GM19351 (cell line): ENCODE measurements at regions not wholly inside any gene's neighbourhood (a gene's known extent, or its start where the extent isn't known, plus 50 kb on each side); places are given as distances from the start of the nearest gene placed in this dataset.
"Not testable (repeated sequence)": the region's sequence is repeated elsewhere in the genome, so short reads cannot be mapped to it uniquely, and the experiment has no call there.

Experiments used
- ATAC-seq: cut with Tn5 transposase; IDR thresholded peaks from one replicate; pipeline ENCODE4 v1.9.1; 2021; ENCODE audit warnings: mild to moderate bottlenecking, moderate library complexity; ENCODE audit not compliant: unreplicated experiment

DNA sequence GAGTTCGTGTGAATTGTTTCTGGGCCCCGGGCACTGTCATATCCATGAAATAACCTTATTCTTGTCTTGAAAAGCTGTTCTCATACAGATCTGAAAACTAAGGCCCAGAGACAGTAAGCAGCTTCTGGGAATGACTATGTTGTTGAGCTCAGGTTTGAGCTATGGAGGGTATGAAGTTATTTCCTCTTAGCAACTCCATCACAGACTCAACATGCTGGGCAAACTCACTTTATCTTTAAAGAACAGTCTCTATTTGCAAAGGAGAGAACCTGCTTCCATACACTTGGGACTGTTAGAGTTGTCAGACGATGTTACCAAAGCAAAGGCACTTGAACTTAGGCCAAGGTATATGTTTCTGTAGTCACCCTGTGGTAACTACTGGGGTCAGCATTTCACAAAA is 90.0 kb downstream of the GPR88 start:
- no peak for ATAC-seq

DNA sequence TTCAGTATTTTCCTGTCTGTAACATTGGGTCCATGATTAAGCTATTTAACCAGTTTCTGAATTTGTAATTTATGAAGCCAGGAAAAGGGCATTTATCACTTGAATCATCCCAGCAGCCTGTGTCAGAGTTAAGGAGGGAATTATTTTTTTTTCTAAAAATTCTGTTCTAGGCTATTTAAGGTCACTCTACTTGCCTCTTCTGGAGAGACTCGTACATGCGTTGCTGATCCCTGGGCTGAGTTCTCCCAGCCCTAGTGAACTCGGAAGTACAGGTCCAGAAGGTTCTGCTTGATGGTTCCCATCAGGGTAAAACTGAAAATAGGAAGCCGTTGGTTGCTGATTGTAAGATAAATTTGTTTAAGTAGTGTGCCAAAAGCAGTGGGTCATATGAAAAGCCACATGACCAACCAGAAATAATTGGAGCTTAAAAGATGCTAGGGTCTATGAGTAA is 90.7 kb downstream of the GPR88 start:
- no peak for ATAC-seq

DNA sequence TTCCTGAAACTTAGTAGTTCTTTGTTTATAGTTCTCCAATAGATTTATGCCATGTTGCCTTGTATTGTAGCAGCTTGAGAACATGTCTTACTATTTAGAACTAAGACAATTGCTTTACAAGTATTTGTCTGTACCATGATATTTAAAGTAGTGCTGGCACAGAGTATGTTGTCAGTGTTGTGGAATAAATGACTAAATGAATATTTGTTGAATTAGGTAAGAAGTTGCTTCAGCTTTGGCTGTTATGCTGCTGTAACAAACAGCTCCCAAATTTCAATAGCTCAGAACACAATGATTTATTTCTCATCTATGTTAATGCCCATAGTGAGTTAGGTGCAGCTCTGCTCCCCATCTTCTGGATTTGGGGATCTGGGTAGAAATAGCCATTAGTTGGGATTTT is 90.2 kb upstream of the VCAM1 start:
- ATAC-seq = no peak

DNA sequence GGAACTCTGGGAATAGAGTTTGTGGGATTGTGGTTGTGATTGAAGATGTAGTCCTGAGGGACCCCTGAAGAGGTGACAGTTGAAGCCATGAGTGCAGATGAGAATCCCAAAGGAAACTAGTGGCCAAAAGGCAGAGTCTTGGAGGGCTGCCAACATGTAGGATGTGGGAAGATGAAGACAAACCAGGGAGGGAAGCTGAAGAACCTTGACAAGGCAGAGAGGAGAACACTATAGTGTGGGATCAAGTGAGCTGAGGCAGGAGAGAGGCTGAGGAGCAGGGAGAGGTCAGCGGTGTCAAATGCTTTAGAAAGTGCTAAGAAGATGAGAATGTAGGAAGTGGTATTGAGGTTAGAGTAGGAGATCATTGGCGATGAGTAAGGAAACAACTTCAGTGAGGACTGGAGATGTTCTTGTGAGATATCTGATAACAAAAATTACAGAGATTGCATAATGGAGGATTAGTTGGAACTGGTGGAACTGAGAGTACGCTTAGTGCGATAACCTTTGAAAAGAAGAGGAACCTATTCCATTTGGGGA is 88.5 kb upstream of the VCAM1 start:
- ATAC-seq = no peak

DNA sequence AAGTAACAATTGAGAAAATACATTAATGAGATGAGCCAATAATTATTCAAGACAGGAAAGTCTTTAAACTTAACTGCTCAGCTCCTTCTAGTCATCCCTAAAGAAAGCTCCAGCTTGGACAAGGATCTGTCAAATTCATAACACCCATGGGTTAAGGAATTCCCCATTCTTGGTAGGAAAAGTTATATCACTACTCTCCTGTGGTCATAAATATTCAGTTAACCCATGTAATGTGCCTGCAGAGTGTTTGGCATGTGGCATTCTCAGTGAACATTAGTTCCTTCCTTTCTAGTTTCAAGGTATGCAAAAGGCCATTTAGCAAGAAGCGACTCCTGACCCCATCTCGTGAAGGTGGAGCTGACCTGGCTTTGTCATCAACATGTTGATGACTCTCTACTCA is 76.7 kb upstream of the VCAM1 start:
- ATAC-seq = no peak

DNA sequence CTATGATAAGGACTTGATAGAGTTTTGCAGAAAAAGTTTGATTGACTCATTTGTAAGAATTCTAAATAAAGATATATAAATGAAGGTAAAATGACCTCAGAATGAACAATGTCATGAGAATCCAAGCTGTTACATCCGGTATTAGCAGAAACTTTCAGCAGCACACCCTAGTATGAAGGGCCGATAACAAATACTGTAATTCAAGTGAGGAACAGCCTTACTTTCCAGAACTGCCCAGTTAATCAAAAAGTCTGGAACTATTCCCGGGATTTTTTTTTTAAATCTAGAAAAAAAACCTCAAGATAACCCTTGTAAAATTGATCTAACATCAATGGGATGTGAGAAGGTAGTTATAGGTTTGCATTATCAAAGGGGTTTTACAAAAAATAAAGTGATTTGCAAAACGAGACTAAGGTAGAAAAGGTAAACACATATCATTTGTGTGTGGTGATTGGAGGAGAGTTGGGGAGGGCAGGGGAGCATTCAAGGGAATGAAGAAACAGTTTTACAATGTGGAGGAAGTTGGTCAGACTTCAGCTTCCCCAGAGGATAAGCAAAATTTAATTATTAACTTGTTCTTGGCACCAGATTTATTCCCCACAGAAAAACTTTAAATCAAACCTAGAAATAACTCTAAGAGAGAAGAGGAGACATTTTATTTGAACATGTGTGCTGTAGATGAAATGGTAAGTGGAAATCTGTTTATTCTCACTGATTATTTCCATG is 75.9 kb upstream of the VCAM1 start:
- no peak for ATAC-seq

DNA sequence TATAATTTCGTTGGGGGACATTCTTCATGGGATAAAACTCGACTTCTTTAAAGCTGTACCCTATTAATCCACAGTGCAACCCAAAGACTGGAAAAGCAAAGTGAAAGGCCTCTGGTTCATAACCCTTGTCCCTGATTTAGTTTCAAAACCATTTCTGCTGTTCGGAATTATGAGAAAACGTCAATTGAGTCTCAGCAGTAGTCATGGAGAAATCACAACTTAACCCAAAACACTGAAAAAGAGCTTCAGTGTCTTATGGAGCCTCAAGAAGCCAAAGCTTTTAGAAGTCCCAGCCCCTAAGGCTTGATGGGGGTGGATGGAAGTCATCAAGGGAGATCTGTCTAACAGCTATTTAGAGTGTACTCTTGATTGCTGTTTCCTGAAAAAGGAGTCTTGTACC is 73.5 kb upstream of the VCAM1 start:
- no peak for ATAC-seq

DNA sequence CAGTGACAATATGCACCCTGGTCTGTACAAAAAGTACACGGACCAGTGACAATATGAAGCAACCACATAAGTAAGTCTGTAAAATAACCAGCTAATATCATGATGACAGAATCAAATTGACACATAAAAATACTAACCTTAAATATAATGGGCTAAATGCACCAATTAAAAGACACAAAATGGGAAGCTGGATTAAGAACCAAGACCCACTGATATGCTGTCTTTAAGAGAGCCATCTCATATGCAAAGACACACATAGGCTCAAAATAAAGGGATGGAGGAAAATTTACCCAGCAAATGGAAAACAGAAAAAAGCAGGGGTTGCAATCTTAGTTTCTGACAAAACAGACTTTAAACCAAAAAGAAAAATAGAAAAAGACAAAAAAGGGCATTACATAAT is 70.4 kb upstream of the VCAM1 start:
- ATAC-seq = no peak

DNA sequence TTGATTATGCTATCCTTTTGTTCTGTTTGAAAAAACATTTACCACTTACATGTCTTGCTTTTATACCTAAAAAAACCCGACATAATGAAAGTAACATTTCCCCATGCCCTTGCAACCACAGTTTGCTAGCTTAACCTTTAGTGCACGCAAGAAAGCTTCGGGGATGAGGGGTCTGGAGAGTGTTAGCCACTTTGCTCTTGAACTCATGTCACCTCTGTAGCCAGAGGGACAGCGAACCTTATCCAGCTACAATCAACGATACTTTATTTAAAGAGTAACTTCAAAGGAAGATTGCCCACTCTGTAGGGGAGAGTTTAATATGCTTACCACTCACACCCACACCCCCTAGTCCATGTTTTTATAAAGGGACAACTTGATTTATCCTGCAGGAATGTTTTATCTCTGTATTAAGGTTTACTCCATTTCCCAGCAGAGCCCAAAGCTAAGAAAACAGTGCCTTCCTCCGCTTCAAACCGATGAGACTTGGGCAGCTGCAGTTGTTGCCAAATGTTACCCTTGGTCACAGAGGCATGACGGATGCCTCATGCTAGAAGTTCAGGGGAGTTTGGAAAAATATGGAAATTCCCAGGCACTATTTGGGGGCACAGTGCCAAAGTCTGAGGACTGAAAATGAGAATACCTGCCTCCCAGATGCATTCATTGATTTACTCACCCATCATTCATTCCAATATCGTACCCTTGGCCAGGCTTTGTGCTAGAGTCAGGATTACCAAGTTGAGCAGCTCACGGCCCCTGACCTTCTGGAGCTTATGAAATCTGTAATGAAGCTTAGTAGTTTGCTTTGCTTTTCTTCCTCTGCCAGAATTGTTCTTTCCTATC is 61.4 kb upstream of the VCAM1 start:
- no peak for ATAC-seq

DNA sequence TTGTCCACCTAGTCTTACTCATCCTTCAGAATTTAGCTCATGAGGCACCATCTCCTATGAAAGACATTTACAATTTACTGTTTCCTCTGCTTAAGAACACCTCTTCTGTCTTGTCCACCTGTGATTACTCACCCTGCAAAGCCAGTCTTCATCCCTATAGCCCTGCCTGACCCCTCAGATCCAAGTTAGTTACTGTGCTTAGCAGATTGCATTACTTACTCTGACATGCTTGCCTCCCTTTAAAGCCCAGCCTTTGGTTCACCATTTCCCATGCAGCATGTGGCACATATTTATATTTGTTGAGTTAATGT is 60.9 kb upstream of the VCAM1 start:
- ATAC-seq = no peak

DNA sequence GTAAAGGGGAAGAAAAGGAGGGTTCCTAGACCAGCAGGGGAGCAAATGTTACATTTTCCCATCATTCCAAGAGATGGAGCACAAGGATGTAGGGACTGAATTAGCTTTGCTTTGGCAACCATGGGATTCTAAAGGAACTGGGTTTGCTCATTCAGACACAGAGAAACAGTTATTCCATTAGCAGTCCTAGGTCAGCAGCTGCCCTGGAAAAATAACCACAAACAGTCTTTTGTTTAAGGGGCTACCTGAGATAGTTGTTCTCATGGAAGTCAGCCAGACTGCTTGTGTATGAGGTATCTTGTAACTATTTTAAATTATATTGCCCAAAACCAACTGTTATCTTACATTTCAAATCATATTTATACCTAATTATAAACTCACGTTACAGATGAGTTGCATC is 58.4 kb upstream of the VCAM1 start:
- ATAC-seq = no peak

DNA sequence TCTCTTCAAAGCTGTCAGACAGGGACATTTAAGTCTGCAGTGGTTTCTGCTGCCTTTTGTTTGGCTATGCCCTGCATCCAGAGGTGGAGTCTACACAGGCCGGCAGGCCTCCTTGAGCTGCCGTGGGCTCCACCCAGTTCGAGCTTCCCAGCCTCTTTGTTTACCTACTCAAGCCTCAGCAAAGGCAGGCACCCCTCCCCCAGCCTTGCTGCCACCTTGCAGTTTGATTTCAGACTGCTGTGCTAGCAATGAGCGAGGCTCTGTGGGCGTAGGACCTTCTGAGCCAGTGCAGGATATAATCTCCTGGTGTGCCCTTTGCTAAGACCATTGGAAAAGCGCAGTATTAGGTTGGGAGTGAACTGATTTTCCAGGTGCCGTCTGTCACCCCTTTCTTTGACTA is 51.0 kb upstream of the VCAM1 start:
- not testable (repeated sequence) for ATAC-seq
